ENCODE measurements at regions not wholly inside any gene's neighbourhood (a gene's known extent, or its start where the extent isn't known, plus 50 kb on each side); places are given as distances from the start of the nearest gene placed in this dataset.
"Not testable (repeated sequence)": the region's sequence is repeated elsewhere in the genome, so short reads cannot be mapped to it uniquely, and the experiment has no call there.

- no peak for DNase-seq (ENCODE audit: low spot score)
These were observed 431.5 kb upstream of the OR4E1 start for GRCh38 chr14:22105006-22105623.

DNA sequence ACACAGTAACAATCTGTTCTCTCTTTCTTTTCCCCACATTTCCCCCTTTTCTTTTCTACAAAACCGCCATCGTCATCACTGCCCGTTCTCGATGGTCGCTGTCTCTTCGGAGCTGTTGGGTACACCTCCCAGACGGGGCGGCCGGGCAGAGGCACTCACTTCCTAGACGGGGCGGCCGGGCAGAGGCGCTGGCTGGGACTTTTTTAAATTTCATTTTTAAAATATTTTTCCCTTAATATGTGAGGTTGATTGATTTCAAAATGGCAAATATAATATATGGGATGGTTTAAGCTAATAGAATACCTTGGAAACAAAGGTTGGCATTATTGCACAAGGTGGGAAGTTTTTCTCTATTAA lies 427.1 kb upstream of the OR4E1 start:
- not testable (repeated sequence) for DNase-seq (ENCODE audit: low spot score)

- peak; percentile 70 for DNase-seq (ENCODE audit: low spot score)
These were observed 426.5 kb upstream of the OR4E1 start for GRCh38 chr14:22099942-22100763.

DNA sequence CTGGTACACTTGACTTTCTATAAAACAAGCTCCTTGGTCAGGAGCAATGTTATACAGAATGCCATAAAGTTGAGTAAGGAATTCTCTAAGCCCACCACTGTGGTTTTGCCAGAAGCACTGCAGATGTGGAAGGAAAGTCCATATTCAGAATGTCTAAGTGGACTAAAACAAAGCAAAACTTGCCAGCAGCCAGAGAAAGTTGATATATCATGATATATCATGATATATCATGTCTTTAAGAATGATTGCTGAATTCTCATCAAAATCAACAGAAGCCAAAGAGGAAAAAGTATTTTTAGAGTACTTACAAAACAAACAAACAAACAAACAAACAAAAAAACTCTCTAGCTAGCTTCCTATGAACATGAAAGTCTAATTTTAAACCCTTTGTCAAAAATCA lies 424.8 kb upstream of the OR4E1 start:
- no peak for DNase-seq (ENCODE audit: low spot score)

- no peak for DNase-seq (ENCODE audit: low spot score)
These were observed 424.1 kb upstream of the OR4E1 start for GRCh38 chr14:22097586-22098292.

DNA sequence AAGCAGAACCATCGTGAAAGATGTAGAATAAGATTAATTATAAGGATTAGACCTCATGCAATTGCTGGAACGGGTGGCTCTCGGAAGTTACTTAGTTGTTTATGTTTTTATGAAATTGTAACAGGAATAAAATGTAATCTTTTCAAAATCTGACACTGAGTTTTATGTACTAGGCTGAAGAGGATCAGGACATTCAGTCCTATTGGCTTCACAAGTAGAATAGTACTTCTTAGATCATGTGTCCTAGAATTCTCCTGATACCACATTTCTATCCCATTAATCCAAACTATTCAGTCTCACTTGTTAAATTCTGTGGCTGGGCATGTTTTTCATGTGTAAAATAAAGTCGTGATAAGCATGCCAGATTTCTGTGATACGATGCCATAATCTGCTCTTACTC lies 423.5 kb upstream of the OR4E1 start:
- DNase-seq (ENCODE audit: low spot score) = no peak

DNA sequence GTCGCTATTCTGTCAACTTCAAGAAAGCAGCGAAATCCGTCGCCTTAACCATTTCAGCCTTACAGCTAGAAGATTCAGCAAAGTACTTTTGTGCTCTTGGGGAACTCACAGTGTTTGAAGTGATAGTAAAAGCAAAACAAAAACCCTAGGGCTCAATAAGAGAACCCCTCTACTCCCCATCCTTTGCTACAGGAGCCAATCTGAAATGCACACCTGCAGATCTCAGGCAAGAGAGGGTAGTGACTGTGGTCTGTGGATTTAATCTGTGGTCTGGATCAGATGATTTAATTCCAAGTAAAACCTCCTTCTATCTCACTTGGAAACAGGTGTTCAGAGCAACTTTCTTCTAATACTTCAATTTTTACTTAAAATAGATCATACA lies 422.9 kb upstream of the OR4E1 start:
- no peak for DNase-seq (ENCODE audit: low spot score)

GRCh38 chr14:22095860-22096513 lies 422.4 kb upstream of the OR4E1 start:
- no peak for DNase-seq (ENCODE audit: low spot score)

DNA sequence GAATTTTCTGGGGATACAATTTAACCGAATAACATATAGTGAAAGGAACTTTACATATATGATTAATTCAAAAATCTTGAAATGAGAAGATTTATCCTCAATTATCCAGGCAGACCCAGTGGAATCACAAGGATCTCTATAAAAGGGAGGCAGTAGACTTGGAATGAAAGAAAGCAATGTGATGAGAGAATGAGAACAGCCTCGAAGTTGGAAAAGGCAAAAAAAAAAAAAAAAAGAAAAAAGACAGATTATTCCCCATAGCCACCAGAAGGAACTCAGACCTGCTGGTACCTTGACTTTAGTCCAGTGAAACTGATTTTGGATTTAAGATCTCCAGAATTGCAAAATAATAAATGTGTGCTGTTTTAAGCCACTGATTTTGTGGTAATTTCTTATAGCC lies 416.3 kb upstream of the OR4E1 start:
- no peak for DNase-seq (ENCODE audit: low spot score)

- DNase-seq (ENCODE audit: low spot score) = no peak
These were observed 415.2 kb upstream of the OR4E1 start for GRCh38 chr14:22088614-22089342.

GRCh38 chr14:22086131-22086530 lies 412.5 kb upstream of the OR4E1 start:
- DNase-seq (ENCODE audit: low spot score) = no peak

GRCh38 chr14:22084393-22085281 lies 411.0 kb upstream of the OR4E1 start:
- peak; percentile 23 for DNase-seq (ENCODE audit: low spot score)

DNA sequence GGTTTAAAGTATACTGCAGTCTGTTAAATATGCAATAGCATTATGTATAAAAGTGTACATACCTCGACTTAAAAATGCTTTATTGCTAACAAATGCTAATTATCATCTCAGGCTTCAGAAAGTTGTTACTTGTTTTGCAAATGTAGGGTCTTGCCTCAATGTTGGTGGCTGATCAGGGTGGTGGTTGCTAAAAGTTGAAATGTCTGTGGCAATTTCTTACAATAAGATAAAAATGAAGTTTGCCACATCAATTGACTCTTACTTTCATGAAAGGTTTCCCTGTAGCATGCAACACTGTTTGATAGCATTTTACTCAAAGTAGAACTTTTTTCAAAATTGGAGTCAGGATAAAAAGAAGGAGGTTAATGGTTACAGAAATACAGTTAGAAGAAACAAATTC lies 407.7 kb upstream of the OR4E1 start:
- DNase-seq (ENCODE audit: low spot score) = no peak

DNA sequence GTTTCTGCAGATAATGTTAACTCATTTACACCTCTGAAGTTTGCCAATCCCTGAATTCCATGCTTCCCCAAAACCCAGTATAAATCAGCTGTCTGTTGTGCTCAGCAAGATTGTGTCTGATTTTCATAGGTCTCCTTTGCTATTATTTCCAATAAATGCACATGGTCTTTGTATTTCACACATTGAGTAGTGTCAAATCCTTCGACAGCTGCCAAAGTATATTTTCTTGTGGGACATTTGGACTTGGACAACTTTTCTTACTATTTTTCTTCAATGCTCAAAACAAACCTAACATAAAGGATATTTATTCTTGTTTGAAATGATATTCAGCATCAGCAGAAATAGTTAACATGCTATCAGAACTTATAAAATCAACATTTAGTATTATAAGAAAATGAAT lies 406.1 kb upstream of the OR4E1 start:
- no peak for DNase-seq (ENCODE audit: low spot score)

DNA sequence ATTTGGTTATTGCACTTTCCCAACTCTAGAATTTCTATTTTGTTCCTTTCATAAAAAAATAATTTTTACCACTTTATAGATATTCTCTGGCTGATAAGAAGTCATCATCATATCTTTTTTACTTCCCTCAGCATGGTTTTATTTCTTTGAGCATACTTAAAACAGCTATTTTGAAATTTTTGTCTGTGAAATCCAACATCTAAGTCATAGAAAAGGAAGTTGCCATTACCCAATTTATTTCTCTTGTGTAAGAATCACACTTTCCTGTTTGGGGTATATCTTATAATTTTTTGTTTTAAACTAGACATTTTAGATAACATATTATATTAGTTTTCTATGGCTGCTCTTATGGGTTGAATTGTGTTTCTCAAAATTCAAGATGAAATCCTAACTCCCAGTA lies 400.2 kb upstream of the OR4E1 start:
- DNase-seq (ENCODE audit: low spot score) = no peak

GRCh38 chr14:22071006-22071405 lies 397.4 kb upstream of the OR4E1 start:
- no peak for DNase-seq (ENCODE audit: low spot score)

DNA sequence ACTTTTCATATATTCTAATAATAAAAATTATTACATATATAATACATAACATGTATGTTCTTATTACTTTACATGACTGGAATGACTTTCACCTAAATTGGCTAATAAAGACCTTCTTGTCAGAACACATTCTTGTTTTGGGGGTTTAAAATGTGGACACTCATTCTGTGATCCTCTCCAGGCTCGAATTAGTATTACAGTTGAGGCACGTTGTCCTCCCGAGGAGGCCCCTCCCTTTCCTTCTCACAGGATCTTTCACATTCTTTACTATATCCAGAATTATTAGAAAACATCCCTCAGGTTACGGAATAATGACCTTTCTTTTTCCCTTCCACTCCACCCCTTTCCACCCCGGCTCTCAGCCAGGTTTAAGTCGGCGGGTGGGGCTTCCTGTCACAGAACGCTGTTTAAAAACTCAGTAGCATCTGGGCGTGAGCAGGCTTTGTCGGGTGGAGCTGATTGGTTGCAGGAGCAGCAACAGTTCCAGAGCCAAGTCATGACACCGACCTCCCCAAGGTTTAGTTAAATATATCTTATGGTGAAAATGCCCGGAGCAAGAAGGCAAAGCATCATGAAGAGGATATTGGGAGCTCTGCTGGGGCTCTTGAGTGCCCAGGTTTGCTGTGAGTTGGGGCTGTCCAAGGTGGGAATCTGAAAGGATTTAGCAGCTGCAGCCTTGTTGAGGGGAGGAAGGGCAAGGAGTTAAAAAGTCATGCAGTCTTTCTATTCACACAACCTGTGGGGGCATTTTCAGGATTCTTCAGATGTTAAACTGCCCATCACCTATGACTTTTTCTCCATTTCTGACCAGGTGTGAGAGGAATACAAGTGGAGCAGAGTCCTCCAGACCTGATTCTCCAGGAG lies 396.7 kb upstream of the OR4E1 start:
- no peak for DNase-seq (ENCODE audit: low spot score)

DNA sequence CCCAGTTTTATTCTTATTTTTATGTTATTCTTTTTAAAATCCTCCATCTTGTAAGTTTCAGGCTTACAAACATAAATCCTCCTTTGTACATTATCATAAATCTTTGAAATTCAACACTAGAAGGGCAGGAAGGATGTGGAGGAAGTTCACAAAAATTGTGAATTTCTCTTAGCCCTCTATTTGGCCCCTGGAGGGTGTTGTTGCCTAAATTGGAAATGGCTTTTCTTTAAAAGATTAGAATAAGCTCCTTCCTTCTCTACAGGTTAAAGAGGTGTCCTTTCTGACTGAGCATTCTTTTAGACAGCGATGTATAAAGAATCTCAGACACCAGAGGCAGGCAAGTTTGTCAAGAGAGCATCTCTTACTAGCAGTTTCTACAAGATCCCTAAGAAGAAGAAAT lies 391.7 kb upstream of the OR4E1 start:
- no peak for DNase-seq (ENCODE audit: low spot score)

GRCh38 chr14:22059201-22059600 lies 385.6 kb upstream of the OR4E1 start:
- DNase-seq (ENCODE audit: low spot score) = no peak

DNA sequence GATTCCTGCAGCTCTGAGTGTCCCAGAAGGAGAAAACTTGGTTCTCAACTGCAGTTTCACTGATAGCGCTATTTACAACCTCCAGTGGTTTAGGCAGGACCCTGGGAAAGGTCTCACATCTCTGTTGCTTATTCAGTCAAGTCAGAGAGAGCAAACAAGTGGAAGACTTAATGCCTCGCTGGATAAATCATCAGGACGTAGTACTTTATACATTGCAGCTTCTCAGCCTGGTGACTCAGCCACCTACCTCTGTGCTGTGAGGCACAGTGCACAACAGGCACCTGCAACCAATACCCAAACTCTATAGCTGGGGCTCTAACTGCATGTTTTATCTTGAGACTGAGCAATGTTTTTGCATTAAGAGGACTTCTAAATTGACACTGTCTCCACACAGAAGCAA lies 379.2 kb upstream of the OR4E1 start:
- no peak for DNase-seq (ENCODE audit: low spot score)
